ENCODE measurements at regions not wholly inside any gene's neighbourhood (a gene's known extent, or its start where the extent isn't known, plus 50 kb on each side); places are given as distances from the start of the nearest gene placed in this dataset.

- Mint-ChIP-seq H3K36me3 (ENCODE audit: low read depth, unreplicated experiment) (no peaks in the 10 kb centered on the region), H3K9me3 (ENCODE audit: unreplicated experiment) (no peaks in the 10 kb centered on the region), H3K27ac (ENCODE audit: unreplicated experiment) (no peak overlapping the region), H3K27me3 (ENCODE audit: unreplicated experiment) (peaks cover 5% of the 10 kb centered on the region), H3K4me3 (ENCODE audit: unreplicated experiment) (no peak overlapping the region), H3K4me1 (ENCODE audit: unreplicated experiment) (peaks cover 17% of the 10 kb centered on the region)
- no peak for TF ChIP-seq CTCF (IDR thresholded peaks at IDR 0.05; ENCODE audit: unreplicated experiment)
- DNase-seq (ENCODE audit: low spot score), result no peak
Observed at GRCh38 chr19:29378126-29378525, 147.7 kb upstream of the VSTM2B start.

GRCh38 chr19:29378543-29379080 is 147.2 kb upstream of the VSTM2B start:
- no peak for TF ChIP-seq CTCF (IDR thresholded peaks at IDR 0.05; ENCODE audit: unreplicated experiment)
- Mint-ChIP-seq H3K9me3 (ENCODE audit: unreplicated experiment) (no peaks in the 10 kb centered on the region), H3K27ac (ENCODE audit: unreplicated experiment) (no peak overlapping the region), H3K4me1 (ENCODE audit: unreplicated experiment) (peaks cover 17% of the 10 kb centered on the region), H3K4me3 (ENCODE audit: unreplicated experiment) (no peak overlapping the region), H3K27me3 (ENCODE audit: unreplicated experiment) (peaks cover 5% of the 10 kb centered on the region), H3K36me3 (ENCODE audit: low read depth, unreplicated experiment) (no peaks in the 10 kb centered on the region)
- no peak for DNase-seq (ENCODE audit: low spot score)

DNA sequence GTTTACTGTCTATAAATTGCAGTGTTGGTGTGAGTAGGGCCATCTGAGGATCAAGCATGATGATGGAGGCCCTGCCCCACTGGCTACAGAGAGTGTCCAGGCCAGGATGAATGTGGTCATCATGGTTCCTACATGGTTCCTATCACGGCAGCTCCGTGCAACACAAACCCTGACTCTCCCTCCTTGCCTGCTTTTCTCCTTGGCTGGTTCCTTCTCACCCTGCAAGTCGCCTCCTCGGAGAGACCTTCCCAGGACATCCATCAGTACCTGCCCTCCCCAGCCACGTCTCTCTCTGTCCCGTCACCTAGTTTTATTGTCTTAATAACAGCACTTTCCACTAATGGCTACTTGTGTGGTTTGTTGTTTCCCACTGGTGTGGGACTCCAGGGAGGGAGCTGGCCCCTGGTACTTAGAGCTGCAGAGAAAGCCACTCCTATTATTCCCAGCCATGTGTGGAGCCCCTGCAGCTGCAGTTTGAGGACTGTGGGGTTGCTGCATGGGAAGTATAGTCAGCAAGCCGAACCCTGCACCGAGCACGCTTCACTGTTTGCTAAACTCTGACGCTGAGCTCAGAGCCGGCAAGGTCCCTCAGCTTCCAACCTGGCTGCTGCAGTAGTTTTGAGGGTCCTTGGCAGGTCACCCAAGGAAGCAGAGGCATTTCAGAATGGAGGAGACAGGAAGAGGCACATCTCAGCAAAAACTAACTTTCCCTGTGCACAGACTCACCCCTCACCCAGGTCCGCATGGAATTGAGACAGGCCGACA is 146.4 kb upstream of the VSTM2B start:
- no peak overlapping the region for H3K4me3 Mint-ChIP-seq (ENCODE audit: unreplicated experiment)
- DNase-seq (ENCODE audit: low spot score), result no peak
- peak overlapping the region; percentile 53 for H3K27ac Mint-ChIP-seq (ENCODE audit: unreplicated experiment)

DNA sequence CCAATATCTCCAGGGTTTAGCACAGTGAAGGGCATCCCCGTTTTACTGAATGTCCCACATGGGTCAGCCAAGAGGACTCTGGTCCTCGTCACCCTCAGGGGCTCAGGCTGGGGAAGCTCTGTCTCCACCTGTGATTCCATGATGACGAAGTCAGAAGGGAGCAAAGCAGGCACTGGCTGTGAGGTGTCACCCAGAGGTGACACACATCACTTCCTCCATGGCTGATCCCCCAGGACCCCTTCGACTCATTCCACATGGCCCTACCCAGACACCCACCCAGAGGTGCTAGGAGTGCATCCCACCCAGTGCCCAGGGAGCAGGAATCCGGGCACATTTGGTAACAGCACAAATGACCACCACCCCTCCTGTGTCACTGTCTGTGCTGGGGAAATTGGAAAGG is 145.2 kb upstream of the VSTM2B start:
- Mint-ChIP-seq H3K4me1 (ENCODE audit: unreplicated experiment) (peaks cover 17% of the 10 kb centered on the region), H3K4me3 (ENCODE audit: unreplicated experiment) (no peak overlapping the region), H3K27ac (ENCODE audit: unreplicated experiment) (no peak overlapping the region), H3K27me3 (ENCODE audit: unreplicated experiment) (peaks cover 1% of the 10 kb centered on the region), H3K9me3 (ENCODE audit: unreplicated experiment) (no peaks in the 10 kb centered on the region), H3K36me3 (ENCODE audit: low read depth, unreplicated experiment) (no peaks in the 10 kb centered on the region)
- no peak for TF ChIP-seq CTCF (IDR thresholded peaks at IDR 0.05; ENCODE audit: unreplicated experiment)
- no peak for DNase-seq (ENCODE audit: low spot score)

More for the DNA sequence above, 146.4 kb upstream of the VSTM2B start:
- Mint-ChIP-seq H3K9me3 (ENCODE audit: unreplicated experiment) (no peaks in the 10 kb centered on the region), H3K4me1 (ENCODE audit: unreplicated experiment) (peaks cover 17% of the 10 kb centered on the region), H3K36me3 (ENCODE audit: low read depth, unreplicated experiment) (no peaks in the 10 kb centered on the region), H3K27me3 (ENCODE audit: unreplicated experiment) (peaks cover 1% of the 10 kb centered on the region)
- no peak for TF ChIP-seq CTCF (IDR thresholded peaks at IDR 0.05; ENCODE audit: unreplicated experiment)

All from endothelial cell (in vitro differentiated cells).